Esophagus muscularis mucosa (tissue), 4 donors: ENCODE measurements at regions not wholly inside any gene's neighbourhood (a gene's known extent, or its start where the extent isn't known, plus 50 kb on each side); places are given as distances from the start of the nearest gene placed in this dataset.

Experiments used
- DNase-seq: peaks from one replicate; pipeline ENCODE4 v3.0.0-alpha.2; 2017; ENCODE audit errors: extremely low spot score
- H3K27ac ChIP-seq, 4 donors: fragments of 200-600 bp; sonication (generic); replicated peaks in 1 of 4; 1 replicate in 3 of 4; 2 replicates in 1 of 4; pipeline ENCODE4 v1.5.1; 2016 to 2019; ENCODE audit warnings: mild to moderate bottlenecking in 1 of 4
- H3K27me3 ChIP-seq, 4 donors: fragments of 200-600 bp; sonication (generic); one replicate each; pipeline versions ENCODE4 v1.5.1 to v1.6.0; 2016 to 2019
- H3K36me3 ChIP-seq, 4 donors: fragments of 200-600 bp; sonication (generic); one replicate each; pipeline ENCODE4 v1.5.1; 2016 to 2019
- H3K4me1 ChIP-seq, 4 donors: fragments of 200-600 bp; sonication (generic); one replicate each; pipeline ENCODE4 v1.5.1; 2016 to 2019
- H3K4me3 ChIP-seq, 4 donors: fragments of 200-600 bp; sonication (generic); 1 replicate in 2 of 4; 2 replicates in 2 of 4; pipeline ENCODE4 v1.5.1; 2016 to 2019; ENCODE audit warnings: mild to moderate bottlenecking in 4 of 4, moderate library complexity in 1 of 4
- H3K9me3 ChIP-seq, 4 donors: fragments of 200-600 bp; sonication (generic); 1 replicate in 3 of 4; 2 replicates in 1 of 4; pipeline ENCODE4 v1.5.1; 2016 to 2019
- EP300 ChIP-seq: sonication (generic); formaldehyde crosslinking; IDR thresholded peaks from one replicate; pipeline ENCODE4 v1.6.1; 2017; ENCODE audit warnings: antibody characterized with exemption
- POLR2A ChIP-seq: fragments of 450-650 bp; IDR thresholded peaks from one replicate; pipeline ENCODE4 v1.6.1; 2017; ENCODE audit warnings: antibody characterized with exemption, moderate library complexity, mild to moderate bottlenecking, low read depth
- POLR2AphosphoS5 ChIP-seq, 2 donors: sonication (generic); formaldehyde crosslinking; IDR thresholded peaks; one replicate each; pipeline ENCODE4 v1.6.1; 2017; ENCODE audit warnings: antibody characterized with exemption in 2 of 2
- WGBS: methylation state at CpG from one replicate; pipeline ENCODE4 v1.1.5; 2018; 5-methylcytosine and 5-hydroxymethylcytosine counted together
- intact Hi-C: fragments of 100-400 bp; cut with DNase I; formaldehyde crosslinking; loops from one replicate; pipeline ENCODE4 v1.15.1; 2023
- TF ChIP-seq, protein P1 (sequence below), 3 experiments: fragments of 200-600 bp in 2 of 3; fragments of 450-650 bp in 1 of 3; sonication (generic) in 2 of 3; IDR thresholded peaks; one replicate each; pipeline ENCODE4 v1.5.1; 2017 to 2019; ENCODE audit warnings: antibody characterized with exemption in 3 of 3, mild to moderate bottlenecking in 2 of 3, moderate library complexity in 1 of 3

DNA sequence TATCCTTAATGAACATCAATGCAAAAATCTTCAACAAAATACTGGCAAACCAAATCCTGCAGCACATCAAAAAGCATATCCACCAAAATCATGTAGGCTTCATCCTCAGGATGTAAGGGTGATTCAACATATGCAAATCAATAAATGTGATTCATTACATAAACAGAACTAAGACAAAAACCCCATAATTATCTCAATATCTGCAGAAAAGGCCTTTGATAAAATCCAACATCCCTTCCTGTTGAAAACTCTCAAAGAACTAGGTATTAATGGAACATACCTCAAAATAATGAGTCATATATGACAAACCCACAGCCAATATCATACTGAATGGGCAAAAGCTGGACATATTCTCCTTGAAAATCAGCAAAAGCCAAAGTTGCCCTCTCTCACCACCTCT lies 54.6 kb upstream of the DEPDC1 start:
- no peak for DNase-seq
- Histone ChIP-seq H3K4me1 (no peaks in the 10 kb centered on the region), H3K27me3 (no peaks in the 10 kb centered on the region), H3K9me3 (peaks cover 0 to 6% (median 0%) of the 10 kb centered on the region in 4 donors), H3K27ac (no peak overlapping the region), H3K4me3 (no peak overlapping the region), H3K36me3 (no peaks in the 10 kb centered on the region)
- TF ChIP-seq POLR2A (no peak), POLR2AphosphoS5 (IDR thresholded peaks at IDR 0.05) (no peak), EP300 (no peak)
- TF ChIP-seq, protein P1, sequence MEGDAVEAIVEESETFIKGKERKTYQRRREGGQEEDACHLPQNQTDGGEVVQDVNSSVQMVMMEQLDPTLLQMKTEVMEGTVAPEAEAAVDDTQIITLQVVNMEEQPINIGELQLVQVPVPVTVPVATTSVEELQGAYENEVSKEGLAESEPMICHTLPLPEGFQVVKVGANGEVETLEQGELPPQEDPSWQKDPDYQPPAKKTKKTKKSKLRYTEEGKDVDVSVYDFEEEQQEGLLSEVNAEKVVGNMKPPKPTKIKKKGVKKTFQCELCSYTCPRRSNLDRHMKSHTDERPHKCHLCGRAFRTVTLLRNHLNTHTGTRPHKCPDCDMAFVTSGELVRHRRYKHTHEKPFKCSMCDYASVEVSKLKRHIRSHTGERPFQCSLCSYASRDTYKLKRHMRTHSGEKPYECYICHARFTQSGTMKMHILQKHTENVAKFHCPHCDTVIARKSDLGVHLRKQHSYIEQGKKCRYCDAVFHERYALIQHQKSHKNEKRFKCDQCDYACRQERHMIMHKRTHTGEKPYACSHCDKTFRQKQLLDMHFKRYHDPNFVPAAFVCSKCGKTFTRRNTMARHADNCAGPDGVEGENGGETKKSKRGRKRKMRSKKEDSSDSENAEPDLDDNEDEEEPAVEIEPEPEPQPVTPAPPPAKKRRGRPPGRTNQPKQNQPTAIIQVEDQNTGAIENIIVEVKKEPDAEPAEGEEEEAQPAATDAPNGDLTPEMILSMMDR (IDR thresholded peaks at IDR 0.05) = no peak
- intact Hi-C loops = no loop called here

DNA sequence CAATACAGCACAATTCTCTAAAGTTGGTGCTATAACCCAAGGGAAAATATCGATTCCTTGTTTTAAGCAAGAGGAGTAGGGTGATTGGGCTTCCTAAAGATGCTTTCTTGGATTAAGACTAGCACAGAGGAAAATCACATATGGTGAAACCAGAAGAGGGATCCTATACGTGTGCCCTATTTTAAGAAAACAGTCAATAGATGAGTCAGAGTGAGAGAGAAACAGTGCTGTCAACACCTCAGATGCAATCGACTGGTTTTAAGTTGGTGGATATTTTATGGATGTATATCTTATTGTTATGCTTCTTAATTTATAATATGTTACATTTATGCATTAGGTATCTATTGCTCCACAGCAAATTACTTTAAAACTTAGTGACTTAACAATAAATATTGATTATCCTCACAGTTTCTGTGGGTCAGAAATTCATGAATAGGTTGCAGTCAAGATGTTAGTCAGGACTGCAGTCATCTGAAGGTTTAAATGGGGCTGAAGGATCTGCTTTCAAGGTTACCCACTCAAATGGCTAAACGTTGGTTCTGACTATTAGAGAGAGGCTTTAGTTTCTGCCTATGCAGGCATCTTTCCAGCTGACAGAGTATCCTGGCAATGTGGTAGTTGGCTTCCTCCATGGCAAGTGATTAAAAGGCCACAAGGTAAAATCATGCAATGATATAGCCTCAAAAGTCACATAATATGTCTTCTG lies 61.6 kb upstream of the DEPDC1 start:
- DNase-seq = no peak
- Histone ChIP-seq H3K4me1 (no peaks in the 10 kb centered on the region), H3K27ac (no peak overlapping the region), H3K4me3 (no peak overlapping the region), H3K27me3 (no peaks in the 10 kb centered on the region), H3K9me3 (no peaks in the 10 kb centered on the region), H3K36me3 (no peaks in the 10 kb centered on the region)
- intact Hi-C loops = no loop called here
- WGBS = 82% methylated on average over 4 of the region's 4 CpGs
- TF ChIP-seq, protein P1 (IDR thresholded peaks at IDR 0.05) = no peak
- no peak for TF ChIP-seq EP300
- TF ChIP-seq POLR2A = no peak
- TF ChIP-seq POLR2AphosphoS5 (IDR thresholded peaks at IDR 0.05) = no peak

DNA sequence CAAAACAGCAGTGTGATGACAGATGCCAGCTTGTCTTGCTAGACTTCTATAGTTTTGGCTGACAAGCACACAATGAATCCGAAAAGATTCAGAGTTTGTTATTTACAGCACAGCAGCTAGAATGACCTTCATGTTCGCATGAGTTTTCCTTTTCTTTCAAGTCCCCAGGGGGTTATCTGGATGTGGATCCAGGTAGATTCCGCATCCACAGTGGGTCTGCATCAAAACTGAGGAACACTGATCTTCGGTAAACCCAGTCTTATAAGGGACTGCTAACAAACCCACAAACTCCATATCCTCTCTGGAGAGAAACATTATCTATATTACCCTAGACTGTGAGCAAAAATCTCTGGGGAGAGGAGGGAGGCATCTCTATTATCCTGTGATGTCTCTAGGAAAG lies 69.0 kb upstream of the DEPDC1 start:
- intact Hi-C loops = no loop called here
- H3K4me1 ChIP-seq = no peaks in the 10 kb centered on the region
- TF ChIP-seq POLR2A (no peak), POLR2AphosphoS5 (IDR thresholded peaks at IDR 0.05) (no peak), EP300 (no peak)
- TF ChIP-seq, protein P1 (IDR thresholded peaks at IDR 0.05) = no peak
- H3K27me3 ChIP-seq = no peaks in the 10 kb centered on the region
- DNase-seq = no peak
- 74% methylated on average over 4 of the region's 4 CpGs for WGBS
- no peak overlapping the region for H3K4me3 ChIP-seq
- no peak overlapping the region for H3K27ac ChIP-seq
- H3K36me3 ChIP-seq = no peaks in the 10 kb centered on the region
- no peaks in the 10 kb centered on the region for H3K9me3 ChIP-seq

DNA sequence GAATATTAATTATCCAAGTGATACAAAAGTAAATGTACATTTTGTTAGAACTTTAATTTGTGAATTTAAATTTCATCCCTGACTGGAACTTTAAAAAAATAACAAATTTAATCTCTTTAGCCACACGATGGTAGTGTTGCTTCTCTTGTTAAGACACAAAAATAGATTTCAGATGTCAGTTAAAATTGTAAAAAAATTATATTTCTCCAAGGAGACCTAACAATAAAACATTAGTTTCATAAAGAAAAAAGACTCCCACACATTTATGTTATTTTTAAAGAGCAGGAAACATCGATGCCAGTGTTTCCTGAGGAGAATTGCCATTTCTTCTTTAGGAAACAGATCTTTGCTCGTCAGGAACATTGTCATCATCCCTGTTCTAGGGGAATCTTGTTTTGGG lies 74.0 kb upstream of the DEPDC1 start:
- no peak for TF ChIP-seq POLR2A
- TF ChIP-seq, protein P1 (IDR thresholded peaks at IDR 0.05) = peak in 1 of 3 experiments; percentile 11
- no peak for DNase-seq
- Histone ChIP-seq H3K4me1 (peaks cover 0 to 4% (median 0%) of the 10 kb centered on the region in 4 donors), H3K27ac (no peak overlapping the region), H3K4me3 (no peak overlapping the region), H3K36me3 (no peaks in the 10 kb centered on the region), H3K9me3 (no peaks in the 10 kb centered on the region), H3K27me3 (no peaks in the 10 kb centered on the region)
- WGBS = 26% methylated on average over 3 of the region's 3 CpGs
- intact Hi-C loops = no loop called here
